ENCODE measurements at regions not wholly inside any gene's neighbourhood (a gene's known extent, or its start where the extent isn't known, plus 50 kb on each side); places are given as distances from the start of the nearest gene placed in this dataset.

- H3K9me2 ChIP-seq (replicated peaks; ENCODE audit: insufficient read depth, low read length), result no peaks in the 10 kb centered on the region
- H3K4me3 ChIP-seq (ENCODE audit: low read length), result no peak overlapping the region
- no peaks in the 10 kb centered on the region for H4K20me1 ChIP-seq (ENCODE audit: insufficient read depth, low read depth, low read length)
- H3K79me2 ChIP-seq (ENCODE audit: low read length), result no peaks in the 10 kb centered on the region
- H3K27ac ChIP-seq (ENCODE audit: low read length), result no peak overlapping the region
- H3K36me3 ChIP-seq (ENCODE audit: insufficient read depth, low read length), result no peaks in the 10 kb centered on the region
- H3K9me3 ChIP-seq (ENCODE audit: low read length), result no peaks in the 10 kb centered on the region
- H3K4me2 ChIP-seq (ENCODE audit: low read depth, low read length, poor library complexity, severe bottlenecking), result no peak overlapping the region
- H3K4me1 ChIP-seq (ENCODE audit: low read length), result no peaks in the 10 kb centered on the region
- no peak for DNase-seq
- no peak overlapping the region for H2AFZ ChIP-seq (ENCODE audit: low read length)
- no peak overlapping the region for H3K9ac ChIP-seq (ENCODE audit: low read length)
- H3K27me3 ChIP-seq (ENCODE audit: low read length), result no peaks in the 10 kb centered on the region
Measured at GRCh38 chr18:41265047-41265446, 690.0 kb upstream of the PIK3C3 start.

- Histone ChIP-seq H3K9ac (ENCODE audit: low read length) (no peak overlapping the region), H3K4me3 (ENCODE audit: low read length) (no peak overlapping the region), H3K4me2 (ENCODE audit: low read depth, low read length, poor library complexity, severe bottlenecking) (no peak overlapping the region), H3K9me2 (replicated peaks; ENCODE audit: insufficient read depth, low read length) (no peaks in the 10 kb centered on the region), H4K20me1 (ENCODE audit: insufficient read depth, low read depth, low read length) (no peaks in the 10 kb centered on the region), H3K27me3 (ENCODE audit: low read length) (no peaks in the 10 kb centered on the region), H3K79me2 (ENCODE audit: low read length) (no peaks in the 10 kb centered on the region), H3K9me3 (ENCODE audit: low read length) (no peaks in the 10 kb centered on the region), H3K27ac (ENCODE audit: low read length) (no peak overlapping the region), H3K36me3 (ENCODE audit: insufficient read depth, low read length) (no peaks in the 10 kb centered on the region), H2AFZ (ENCODE audit: low read length) (no peak overlapping the region), H3K4me1 (ENCODE audit: low read length) (no peaks in the 10 kb centered on the region)
- DNase-seq, result no peak
Measured at GRCh38 chr18:41263956-41264355, 691.1 kb upstream of the PIK3C3 start.

GRCh38 chr18:41262688-41263087 lies 692.3 kb upstream of the PIK3C3 start:
- H3K36me3 ChIP-seq (ENCODE audit: insufficient read depth, low read length), result no peaks in the 10 kb centered on the region
- no peak overlapping the region for H3K4me3 ChIP-seq (ENCODE audit: low read length)
- DNase-seq, result no peak
- no peaks in the 10 kb centered on the region for H3K9me2 ChIP-seq (replicated peaks; ENCODE audit: insufficient read depth, low read length)
- no peak overlapping the region for H3K27ac ChIP-seq (ENCODE audit: low read length)
- no peaks in the 10 kb centered on the region for H3K27me3 ChIP-seq (ENCODE audit: low read length)
- H4K20me1 ChIP-seq (ENCODE audit: insufficient read depth, low read depth, low read length), result no peaks in the 10 kb centered on the region
- H3K9me3 ChIP-seq (ENCODE audit: low read length), result no peaks in the 10 kb centered on the region
- no peak overlapping the region for H3K9ac ChIP-seq (ENCODE audit: low read length)
- H3K4me1 ChIP-seq (ENCODE audit: low read length), result no peaks in the 10 kb centered on the region
- H3K79me2 ChIP-seq (ENCODE audit: low read length), result no peaks in the 10 kb centered on the region
- H2AFZ ChIP-seq (ENCODE audit: low read length), result no peak overlapping the region
- H3K4me2 ChIP-seq (ENCODE audit: low read depth, low read length, poor library complexity, severe bottlenecking), result no peak overlapping the region

DNA sequence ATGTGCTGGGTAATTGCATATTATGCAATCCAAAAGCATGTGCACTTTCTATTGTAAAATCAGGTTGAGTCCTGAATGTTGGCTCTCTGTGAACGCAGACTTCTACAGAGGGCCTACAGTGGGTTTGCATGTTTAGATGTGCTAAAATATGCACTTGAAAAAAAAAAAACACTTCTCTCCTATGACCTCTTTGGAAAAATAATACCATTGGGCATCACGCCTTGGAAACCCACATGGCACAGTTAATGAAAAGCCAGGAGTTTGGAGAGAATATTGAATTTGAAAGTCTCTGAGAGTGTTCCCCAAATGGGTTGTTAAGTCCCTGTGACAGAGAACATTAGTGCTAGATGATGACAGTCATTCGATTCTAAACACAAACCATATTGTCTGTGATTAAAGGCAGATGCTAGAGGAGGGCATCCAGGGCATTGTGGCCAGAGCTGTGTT lies 710.4 kb upstream of the PIK3C3 start:
- Histone ChIP-seq H3K79me2 (ENCODE audit: low read length) (no peaks in the 10 kb centered on the region), H3K9me2 (replicated peaks; ENCODE audit: insufficient read depth, low read length) (no peaks in the 10 kb centered on the region), H3K4me3 (ENCODE audit: low read length) (no peak overlapping the region), H2AFZ (ENCODE audit: low read length) (no peak overlapping the region), H3K4me1 (ENCODE audit: low read length) (no peaks in the 10 kb centered on the region), H3K36me3 (ENCODE audit: insufficient read depth, low read length) (no peaks in the 10 kb centered on the region), H3K27me3 (ENCODE audit: low read length) (no peaks in the 10 kb centered on the region), H3K9me3 (ENCODE audit: low read length) (no peaks in the 10 kb centered on the region), H3K27ac (ENCODE audit: low read length) (no peak overlapping the region), H3K9ac (ENCODE audit: low read length) (no peak overlapping the region), H3K4me2 (ENCODE audit: low read depth, low read length, poor library complexity, severe bottlenecking) (no peak overlapping the region), H4K20me1 (ENCODE audit: insufficient read depth, low read depth, low read length) (no peaks in the 10 kb centered on the region)
- DNase-seq, result no peak

GRCh38 chr18:41237317-41237716 lies 717.7 kb upstream of the PIK3C3 start:
- Histone ChIP-seq H3K27me3 (ENCODE audit: low read length) (no peaks in the 10 kb centered on the region), H3K4me3 (ENCODE audit: low read length) (no peak overlapping the region), H2AFZ (ENCODE audit: low read length) (no peak overlapping the region), H3K27ac (ENCODE audit: low read length) (no peak overlapping the region), H3K4me2 (ENCODE audit: low read depth, low read length, poor library complexity, severe bottlenecking) (no peak overlapping the region), H3K9me3 (ENCODE audit: low read length) (no peaks in the 10 kb centered on the region), H3K36me3 (ENCODE audit: insufficient read depth, low read length) (no peaks in the 10 kb centered on the region), H3K9ac (ENCODE audit: low read length) (no peak overlapping the region), H4K20me1 (ENCODE audit: insufficient read depth, low read depth, low read length) (no peaks in the 10 kb centered on the region), H3K9me2 (replicated peaks; ENCODE audit: insufficient read depth, low read length) (no peaks in the 10 kb centered on the region), H3K4me1 (ENCODE audit: low read length) (no peaks in the 10 kb centered on the region), H3K79me2 (ENCODE audit: low read length) (no peaks in the 10 kb centered on the region)
- DNase-seq, result no peak

GRCh38 chr18:41231681-41232080 lies 723.4 kb upstream of the PIK3C3 start:
- Histone ChIP-seq H2AFZ (ENCODE audit: low read length) (no peak overlapping the region), H3K4me1 (ENCODE audit: low read length) (no peaks in the 10 kb centered on the region), H3K27me3 (ENCODE audit: low read length) (peaks cover 5% of the 10 kb centered on the region; the same call in 1 of the 2 replicates), H3K4me2 (ENCODE audit: low read depth, low read length, poor library complexity, severe bottlenecking) (no peak overlapping the region), H3K4me3 (ENCODE audit: low read length) (no peak overlapping the region), H3K79me2 (ENCODE audit: low read length) (no peaks in the 10 kb centered on the region), H4K20me1 (ENCODE audit: insufficient read depth, low read depth, low read length) (no peaks in the 10 kb centered on the region), H3K27ac (ENCODE audit: low read length) (no peak overlapping the region), H3K9ac (ENCODE audit: low read length) (no peak overlapping the region), H3K36me3 (ENCODE audit: insufficient read depth, low read length) (no peaks in the 10 kb centered on the region), H3K9me2 (replicated peaks; ENCODE audit: insufficient read depth, low read length) (no peaks in the 10 kb centered on the region), H3K9me3 (ENCODE audit: low read length) (no peaks in the 10 kb centered on the region)
- DNase-seq, result no peak

GRCh38 chr18:41227993-41228392 lies 727.0 kb upstream of the PIK3C3 start:
- Histone ChIP-seq H3K79me2 (ENCODE audit: low read length) (no peaks in the 10 kb centered on the region), H3K36me3 (ENCODE audit: insufficient read depth, low read length) (no peaks in the 10 kb centered on the region), H3K9ac (ENCODE audit: low read length) (no peak overlapping the region), H3K4me2 (ENCODE audit: low read depth, low read length, poor library complexity, severe bottlenecking) (no peak overlapping the region), H3K9me3 (ENCODE audit: low read length) (no peaks in the 10 kb centered on the region), H3K4me3 (ENCODE audit: low read length) (no peak overlapping the region), H3K4me1 (ENCODE audit: low read length) (no peaks in the 10 kb centered on the region), H2AFZ (ENCODE audit: low read length) (no peak overlapping the region), H4K20me1 (ENCODE audit: insufficient read depth, low read depth, low read length) (no peaks in the 10 kb centered on the region), H3K27me3 (ENCODE audit: low read length) (peaks cover 5% of the 10 kb centered on the region; the same call in 1 of the 2 replicates), H3K27ac (ENCODE audit: low read length) (no peak overlapping the region), H3K9me2 (replicated peaks; ENCODE audit: insufficient read depth, low read length) (no peaks in the 10 kb centered on the region)
- no peak for DNase-seq

DNA sequence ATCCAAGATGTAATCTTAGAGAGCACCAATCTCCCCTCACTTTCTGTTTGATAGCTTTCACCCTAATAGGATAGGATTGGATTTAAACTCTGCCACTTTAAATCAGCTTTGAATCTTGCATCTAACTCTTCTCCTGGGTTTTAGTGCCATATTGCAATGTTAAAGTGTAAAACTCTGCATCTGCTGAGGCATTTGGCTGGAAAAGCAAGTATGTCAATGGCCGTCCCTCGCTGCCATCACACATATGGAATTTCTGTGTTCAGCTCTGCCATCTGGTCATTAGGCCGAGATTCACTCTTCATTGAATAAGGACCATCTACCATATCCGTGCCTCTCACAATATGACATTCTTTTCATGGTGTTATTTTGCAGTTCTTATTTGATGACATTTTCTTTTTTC lies 728.1 kb upstream of the PIK3C3 start:
- H3K4me3 ChIP-seq (ENCODE audit: low read length), result no peak overlapping the region
- peak overlapping the region; percentile 76; the same call in 1 of the 2 replicates for H2AFZ ChIP-seq (ENCODE audit: low read length)

DNA sequence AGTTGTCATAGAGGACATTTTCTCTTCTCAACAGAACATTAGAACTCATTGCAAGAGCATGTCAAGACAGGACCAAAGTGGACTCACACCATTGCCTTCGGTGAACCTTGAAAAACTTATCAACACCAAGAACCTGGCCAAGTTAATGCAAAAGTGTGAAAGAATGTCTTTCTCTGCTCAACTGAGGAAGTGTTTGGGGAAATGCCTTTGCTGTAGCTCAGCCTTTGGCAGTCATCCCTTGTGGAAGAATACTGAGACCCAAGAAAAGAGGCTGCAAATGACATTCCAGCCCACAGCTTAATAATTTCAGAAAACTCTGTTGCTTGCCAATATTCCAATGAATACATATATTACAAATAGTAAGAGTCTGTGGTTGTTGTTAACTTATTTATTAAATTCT lies 728.8 kb upstream of the PIK3C3 start:
- no peak overlapping the region for H3K27ac ChIP-seq (ENCODE audit: low read length)
- H3K4me1 ChIP-seq (ENCODE audit: low read length), result no peaks in the 10 kb centered on the region
- no peaks in the 10 kb centered on the region for H3K36me3 ChIP-seq (ENCODE audit: insufficient read depth, low read length)
- H3K4me3 ChIP-seq (ENCODE audit: low read length), result no peak overlapping the region
- no peak overlapping the region for H2AFZ ChIP-seq (ENCODE audit: low read length)
- H3K27me3 ChIP-seq (ENCODE audit: low read length), result peaks cover 5% of the 10 kb centered on the region; the same call in 1 of the 2 replicates
- H3K79me2 ChIP-seq (ENCODE audit: low read length), result no peaks in the 10 kb centered on the region
- H3K9ac ChIP-seq (ENCODE audit: low read length), result no peak overlapping the region
- no peak for DNase-seq
- H3K4me2 ChIP-seq (ENCODE audit: low read depth, low read length, poor library complexity, severe bottlenecking), result no peak overlapping the region
- H3K9me2 ChIP-seq (replicated peaks; ENCODE audit: insufficient read depth, low read length), result no peaks in the 10 kb centered on the region
- no peaks in the 10 kb centered on the region for H3K9me3 ChIP-seq (ENCODE audit: low read length)
- H4K20me1 ChIP-seq (ENCODE audit: insufficient read depth, low read depth, low read length), result no peaks in the 10 kb centered on the region

More for the DNA sequence above, 728.1 kb upstream of the PIK3C3 start:
- no peak for DNase-seq
- Histone ChIP-seq H3K9me2 (replicated peaks; ENCODE audit: insufficient read depth, low read length) (no peaks in the 10 kb centered on the region), H3K36me3 (ENCODE audit: insufficient read depth, low read length) (no peaks in the 10 kb centered on the region), H3K4me1 (ENCODE audit: low read length) (no peaks in the 10 kb centered on the region), H3K9me3 (ENCODE audit: low read length) (no peaks in the 10 kb centered on the region), H4K20me1 (ENCODE audit: insufficient read depth, low read depth, low read length) (no peaks in the 10 kb centered on the region), H3K4me2 (ENCODE audit: low read depth, low read length, poor library complexity, severe bottlenecking) (no peak overlapping the region), H3K27me3 (ENCODE audit: low read length) (peaks cover 5% of the 10 kb centered on the region; the same call in 1 of the 2 replicates), H3K79me2 (ENCODE audit: low read length) (no peaks in the 10 kb centered on the region), H3K27ac (ENCODE audit: low read length) (no peak overlapping the region), H3K9ac (ENCODE audit: low read length) (no peak overlapping the region)

Data from Karpas-422 (cell line).